ENCODE measurements at regions not wholly inside any gene's neighbourhood (a gene's known extent, or its start where the extent isn't known, plus 50 kb on each side); places are given as distances from the start of the nearest gene placed in this dataset.

- no peak for ATAC-seq (ENCODE audit: low read depth in 2 of 2)
- H3K9me3 Mint-ChIP-seq = peaks cover 0 to 3% (median 0%) of the 10 kb centered on the region in 7 donors
- peaks cover 0 to 9% (median 5%) of the 10 kb centered on the region in 3 donors for H3K27me3 Mint-ChIP-seq
- no peaks in the 10 kb centered on the region for H3K36me3 Mint-ChIP-seq
- no peak overlapping the region for H3K4me3 Mint-ChIP-seq
- DNase-seq = no peak
- peak overlapping the region in 1 of 6 donors; percentile 3 for H3K27ac Mint-ChIP-seq
- peaks cover 0 to 6% (median 4%) of the 10 kb centered on the region in 3 donors for H3K4me1 Mint-ChIP-seq
These were observed 61.3 kb upstream of the PIAS1 start for GRCh38 chr15:67992834-67993233.

GRCh38 chr15:67997996-67998395, 56.1 kb upstream of the PIAS1 start:
- Mint-ChIP-seq H3K4me1 (peaks cover 0 to 6% (median 4%) of the 10 kb centered on the region in 3 donors), H3K36me3 (no peaks in the 10 kb centered on the region), H3K27ac (no peak overlapping the region), H3K9me3 (peaks cover 0 to 3% (median 0%) of the 10 kb centered on the region in 7 donors), H3K27me3 (peaks cover 0 to 8% (median 0%) of the 10 kb centered on the region in 3 donors), H3K4me3 (no peak overlapping the region)
- no peak for DNase-seq
- ATAC-seq (ENCODE audit: low read depth in 2 of 2) = no peak

- Mint-ChIP-seq H3K4me3 (no peak overlapping the region), H3K27me3 (peaks cover 0 to 8% (median 0%) of the 10 kb centered on the region in 3 donors), H3K4me1 (peaks cover 0 to 6% (median 4%) of the 10 kb centered on the region in 3 donors), H3K9me3 (peaks cover 0 to 2% (median 0%) of the 10 kb centered on the region in 7 donors), H3K36me3 (no peaks in the 10 kb centered on the region), H3K27ac (no peak overlapping the region)
- no peak for DNase-seq
- no peak for ATAC-seq (ENCODE audit: low read depth in 2 of 2)
These were observed 55.4 kb upstream of the PIAS1 start for GRCh38 chr15:67998599-67999133.

- ATAC-seq (ENCODE audit: low read depth in 2 of 2) = no peak
- no peaks in the 10 kb centered on the region for H3K36me3 Mint-ChIP-seq
- peaks cover 0 to 8% (median 0%) of the 10 kb centered on the region in 3 donors for H3K27me3 Mint-ChIP-seq
- no peak for DNase-seq
- peak overlapping the region in 1 of 6 donors; percentile 43 for H3K27ac Mint-ChIP-seq
- H3K4me3 Mint-ChIP-seq = no peak overlapping the region
- peaks cover 0 to 2% (median 0%) of the 10 kb centered on the region in 7 donors for H3K9me3 Mint-ChIP-seq
- peaks cover 0 to 6% (median 4%) of the 10 kb centered on the region in 3 donors for H3K4me1 Mint-ChIP-seq
These were observed 54.6 kb upstream of the PIAS1 start for GRCh38 chr15:67999320-68000100.

- no peak for ATAC-seq (ENCODE audit: low read depth in 2 of 2)
- Mint-ChIP-seq H3K4me1 (peaks cover 0 to 6% (median 4%) of the 10 kb centered on the region in 3 donors), H3K9me3 (peaks cover 0 to 2% (median 0%) of the 10 kb centered on the region in 7 donors), H3K27ac (no peak overlapping the region), H3K4me3 (no peak overlapping the region), H3K36me3 (no peaks in the 10 kb centered on the region), H3K27me3 (peaks cover 0 to 8% (median 0%) of the 10 kb centered on the region in 3 donors)
- no peak for DNase-seq
These were observed 53.4 kb upstream of the PIAS1 start for GRCh38 chr15:68000754-68001153.

GRCh38 chr15:68001811-68002210, 52.3 kb upstream of the PIAS1 start:
- peaks cover 0 to 8% (median 0%) of the 10 kb centered on the region in 3 donors for H3K27me3 Mint-ChIP-seq
- H3K4me1 Mint-ChIP-seq = peaks cover 0 to 6% (median 4%) of the 10 kb centered on the region in 3 donors
- no peak for DNase-seq
- ATAC-seq (ENCODE audit: low read depth in 2 of 2) = no peak
- no peak overlapping the region for H3K27ac Mint-ChIP-seq
- no peaks in the 10 kb centered on the region for H3K36me3 Mint-ChIP-seq
- H3K4me3 Mint-ChIP-seq = no peak overlapping the region
- H3K9me3 Mint-ChIP-seq = peaks cover 0 to 4% (median 3%) of the 10 kb centered on the region in 7 donors

GRCh38 chr15:68003297-68003696, 50.8 kb upstream of the PIAS1 start:
- Mint-ChIP-seq H3K4me1 (no peaks in the 10 kb centered on the region), H3K4me3 (no peak overlapping the region), H3K9me3 (peaks cover 4 to 19% (median 15%) of the 10 kb centered on the region in 7 donors), H3K36me3 (peaks cover 6 to 13% of the 10 kb centered on the region in 2 donors), H3K27me3 (peaks cover 0 to 8% (median 0%) of the 10 kb centered on the region in 3 donors), H3K27ac (no peak overlapping the region)
- DNase-seq = no peak
- no peak for ATAC-seq (ENCODE audit: low read depth in 2 of 2)

Measured in naive B cell (primary cell).